HFFc6 (cell line): ENCODE measurements at regions not wholly inside any gene's neighbourhood (a gene's known extent, or its start where the extent isn't known, plus 50 kb on each side); places are given as distances from the start of the nearest gene placed in this dataset.

ENCODE experiments used
- DNase-seq: peaks from one replicate; pipeline ENCODE4 v3.0.0-alpha.2; 2018
- H3K27ac Mint-ChIP-seq: 2 replicates; pipeline ENCODE4 v1.8.0; 2020; ENCODE audit warnings: mild to moderate bottlenecking, mixed read lengths
- H3K27me3 Mint-ChIP-seq: 2 replicates; pipeline ENCODE4 v1.8.0; 2021; ENCODE audit warnings: mild to moderate bottlenecking, moderate library complexity, mixed read lengths; ENCODE audit not compliant: insufficient read depth
- H3K36me3 Mint-ChIP-seq: 2 replicates; pipeline ENCODE4 v1.8.0; 2021; ENCODE audit warnings: low read depth, mixed read lengths
- H3K4me1 Mint-ChIP-seq: 2 replicates; pipeline ENCODE4 v1.8.0; 2020; ENCODE audit warnings: low read depth, mixed read lengths
- H3K4me3 Mint-ChIP-seq: 2 replicates; pipeline ENCODE4 v1.8.0; 2020; ENCODE audit warnings: mild to moderate bottlenecking, moderate library complexity, mixed read lengths
- H3K9me3 Mint-ChIP-seq: 2 replicates; pipeline ENCODE4 v1.8.0; 2020; ENCODE audit warnings: mild to moderate bottlenecking, mixed read lengths
- TF ChIP-seq, protein P1 (sequence below): fragments of 200-600 bp; sonication (generic); IDR thresholded peaks from 2 replicates; pipeline ENCODE4 v1.5.0; 2021; ENCODE audit warnings: antibody characterized with exemption, mild to moderate bottlenecking

DNA sequence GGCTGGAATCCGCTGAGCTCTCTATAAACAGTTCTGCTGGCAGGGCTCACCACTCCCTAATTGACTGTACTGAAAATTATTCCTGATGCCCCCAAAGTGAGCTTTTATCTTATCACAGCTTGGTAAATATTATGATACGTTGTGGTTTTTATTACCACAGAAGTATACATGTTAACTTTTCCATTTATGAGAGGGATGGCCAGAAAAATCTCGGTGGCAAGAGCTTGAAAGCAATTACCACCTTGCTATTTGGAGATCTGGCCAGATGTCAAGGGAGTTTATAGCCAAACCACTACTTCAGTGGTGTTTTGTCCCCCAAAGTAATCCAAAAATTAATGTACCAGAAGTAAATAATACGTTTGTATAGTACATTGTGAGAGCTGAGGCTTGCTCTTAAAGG is 75.4 kb upstream of the RCN1 start:
- peaks cover 24% of the 10 kb centered on the region for H3K27me3 Mint-ChIP-seq
- H3K9me3 Mint-ChIP-seq, result no peaks in the 10 kb centered on the region
- TF ChIP-seq, protein P1, sequence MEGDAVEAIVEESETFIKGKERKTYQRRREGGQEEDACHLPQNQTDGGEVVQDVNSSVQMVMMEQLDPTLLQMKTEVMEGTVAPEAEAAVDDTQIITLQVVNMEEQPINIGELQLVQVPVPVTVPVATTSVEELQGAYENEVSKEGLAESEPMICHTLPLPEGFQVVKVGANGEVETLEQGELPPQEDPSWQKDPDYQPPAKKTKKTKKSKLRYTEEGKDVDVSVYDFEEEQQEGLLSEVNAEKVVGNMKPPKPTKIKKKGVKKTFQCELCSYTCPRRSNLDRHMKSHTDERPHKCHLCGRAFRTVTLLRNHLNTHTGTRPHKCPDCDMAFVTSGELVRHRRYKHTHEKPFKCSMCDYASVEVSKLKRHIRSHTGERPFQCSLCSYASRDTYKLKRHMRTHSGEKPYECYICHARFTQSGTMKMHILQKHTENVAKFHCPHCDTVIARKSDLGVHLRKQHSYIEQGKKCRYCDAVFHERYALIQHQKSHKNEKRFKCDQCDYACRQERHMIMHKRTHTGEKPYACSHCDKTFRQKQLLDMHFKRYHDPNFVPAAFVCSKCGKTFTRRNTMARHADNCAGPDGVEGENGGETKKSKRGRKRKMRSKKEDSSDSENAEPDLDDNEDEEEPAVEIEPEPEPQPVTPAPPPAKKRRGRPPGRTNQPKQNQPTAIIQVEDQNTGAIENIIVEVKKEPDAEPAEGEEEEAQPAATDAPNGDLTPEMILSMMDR, result no peak
- no peak overlapping the region for H3K4me3 Mint-ChIP-seq
- no peaks in the 10 kb centered on the region for H3K36me3 Mint-ChIP-seq
- no peak overlapping the region for H3K27ac Mint-ChIP-seq
- no peak for DNase-seq
- no peaks in the 10 kb centered on the region for H3K4me1 Mint-ChIP-seq

DNA sequence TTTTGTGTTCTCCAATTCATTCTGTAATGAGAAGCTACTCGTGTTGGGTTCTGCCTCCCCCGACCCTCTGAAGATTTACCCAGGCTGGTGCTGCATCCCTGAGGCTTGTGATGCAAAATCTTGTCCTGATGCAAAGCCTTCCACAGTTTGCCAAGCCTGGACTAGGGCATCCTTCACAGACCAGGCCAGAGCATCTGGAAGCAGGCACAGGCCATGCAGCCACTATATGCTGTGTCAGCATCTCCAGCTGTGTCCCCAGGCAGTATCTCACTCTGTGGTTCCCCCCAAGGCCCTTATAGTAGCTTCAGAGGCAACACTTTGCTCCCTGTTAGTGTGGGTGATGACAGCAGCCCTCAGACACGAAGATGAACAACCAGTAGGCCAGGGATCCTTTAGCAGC is 77.3 kb upstream of the RCN1 start:
- Mint-ChIP-seq H3K27me3 (peaks cover 32% of the 10 kb centered on the region), H3K36me3 (no peaks in the 10 kb centered on the region), H3K4me3 (no peak overlapping the region), H3K27ac (no peak overlapping the region), H3K4me1 (no peaks in the 10 kb centered on the region), H3K9me3 (no peaks in the 10 kb centered on the region)
- DNase-seq, result no peak
- TF ChIP-seq, protein P1, result no peak

DNA sequence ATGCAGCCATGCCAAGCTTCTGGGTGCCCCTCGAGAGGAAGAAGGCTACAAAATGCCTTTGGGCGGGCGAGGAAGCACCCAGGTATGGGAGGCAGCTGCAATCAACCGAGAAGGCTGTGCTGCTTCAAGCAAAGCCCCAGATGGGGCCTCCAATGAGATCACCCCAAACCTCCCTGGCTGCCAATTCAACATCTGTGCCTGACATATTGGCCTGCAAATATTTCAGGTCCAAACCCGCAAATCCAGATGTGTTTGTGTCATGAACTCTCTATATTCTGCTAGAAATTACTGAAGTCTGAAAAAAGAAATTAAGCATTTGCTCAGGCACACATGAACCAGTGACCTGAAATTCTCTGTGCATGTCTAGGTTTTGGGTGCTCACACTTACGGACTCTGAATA is 78.8 kb upstream of the RCN1 start:
- H3K36me3 Mint-ChIP-seq, result no peaks in the 10 kb centered on the region
- H3K9me3 Mint-ChIP-seq, result no peaks in the 10 kb centered on the region
- H3K4me3 Mint-ChIP-seq, result no peak overlapping the region
- peaks cover 38% of the 10 kb centered on the region for H3K27me3 Mint-ChIP-seq
- no peak overlapping the region for H3K27ac Mint-ChIP-seq
- no peak for DNase-seq
- H3K4me1 Mint-ChIP-seq, result no peaks in the 10 kb centered on the region
- TF ChIP-seq, protein P1, result no peak

DNA sequence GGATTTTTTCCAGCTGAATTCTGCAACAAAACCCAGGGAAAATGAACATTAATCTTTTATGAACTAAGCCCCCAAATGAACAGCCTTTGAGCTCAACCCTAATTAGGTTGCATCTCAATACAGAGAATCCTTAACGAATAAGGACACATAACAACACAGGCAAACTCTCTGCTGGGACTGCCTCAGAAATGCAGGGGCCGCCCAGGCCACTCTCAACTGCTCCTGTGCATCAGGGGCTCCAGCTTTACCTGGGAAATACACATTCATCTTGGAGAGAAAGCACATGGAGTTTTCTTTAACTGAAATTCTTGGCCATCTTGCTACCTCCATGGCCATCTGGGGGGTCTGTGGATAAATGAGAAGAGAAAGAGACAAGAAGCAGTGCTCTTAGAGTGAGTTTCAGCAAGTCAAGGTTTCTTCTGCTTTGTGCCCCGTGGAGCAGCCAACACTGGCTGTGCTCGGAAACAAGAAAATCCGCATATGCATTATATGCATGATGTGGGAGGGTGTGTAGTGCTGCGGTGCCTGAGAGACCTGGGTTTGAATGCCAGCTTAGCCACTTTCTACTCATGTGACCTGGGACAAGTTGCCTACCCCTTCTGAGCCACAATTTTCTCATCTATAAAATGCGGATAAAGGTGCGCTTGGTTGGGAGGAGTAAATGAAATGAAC is 81.9 kb upstream of the RCN1 start:
- H3K36me3 Mint-ChIP-seq, result no peaks in the 10 kb centered on the region
- H3K4me1 Mint-ChIP-seq, result peaks cover 30% of the 10 kb centered on the region
- no peak overlapping the region for H3K27ac Mint-ChIP-seq
- DNase-seq, result no peak
- H3K27me3 Mint-ChIP-seq, result peaks cover 24% of the 10 kb centered on the region
- TF ChIP-seq, protein P1, result no peak
- H3K9me3 Mint-ChIP-seq, result no peaks in the 10 kb centered on the region
- H3K4me3 Mint-ChIP-seq, result no peak overlapping the region

DNA sequence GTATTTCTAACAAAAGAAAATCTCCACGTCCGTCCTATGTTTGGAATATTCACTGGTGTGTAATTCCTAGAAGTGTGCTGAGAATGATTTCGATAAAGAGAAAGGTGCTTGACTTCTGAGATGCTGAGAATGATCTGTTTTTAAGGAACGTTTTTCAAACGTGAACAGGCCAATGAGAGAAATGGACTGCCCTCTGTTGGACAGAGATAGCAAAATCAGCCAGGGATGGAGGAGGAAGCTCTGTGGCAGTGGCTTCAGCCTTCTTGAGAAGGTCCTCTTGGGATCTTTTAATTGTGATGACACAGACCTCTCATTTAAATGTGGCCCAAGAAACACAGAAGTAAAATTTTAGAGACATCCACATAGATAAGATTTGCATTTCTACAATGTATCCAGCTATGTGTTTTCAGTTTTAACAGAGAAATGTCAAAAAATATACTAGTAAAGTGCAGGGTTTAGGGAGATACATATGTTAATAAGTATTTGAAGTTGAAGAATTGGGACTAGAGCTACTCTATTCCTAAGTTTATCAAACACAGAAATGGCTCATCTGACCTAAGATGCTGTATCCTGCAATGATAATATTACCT is 84.0 kb upstream of the RCN1 start:
- Mint-ChIP-seq H3K9me3 (no peaks in the 10 kb centered on the region), H3K4me3 (no peak overlapping the region), H3K27ac (no peak overlapping the region), H3K4me1 (peaks cover 44% of the 10 kb centered on the region), H3K36me3 (no peaks in the 10 kb centered on the region), H3K27me3 (peaks cover 23% of the 10 kb centered on the region)
- DNase-seq, result peak; percentile 54
- TF ChIP-seq, protein P1, result peak; percentile 83
